ENCODE measurements at regions not wholly inside any gene's neighbourhood (a gene's known extent, or its start where the extent isn't known, plus 50 kb on each side); places are given as distances from the start of the nearest gene placed in this dataset.

- Histone ChIP-seq H3K9me2 (replicated peaks; ENCODE audit: insufficient read depth) (no peaks in the 10 kb centered on the region), H3K9me3 (ENCODE audit: low read depth) (no peaks in the 10 kb centered on the region), H3K79me2 (no peaks in the 10 kb centered on the region), H3K4me3 (no peak overlapping the region), H4K20me1 (ENCODE audit: insufficient read depth, poor library complexity, severe bottlenecking) (no peaks in the 10 kb centered on the region), H3K4me1 (ENCODE audit: insufficient read depth) (no peaks in the 10 kb centered on the region), H3K4me2 (no peak overlapping the region), H2AFZ (no peak overlapping the region), H3K27ac (no peak overlapping the region), H3K36me3 (replicated peaks; ENCODE audit: insufficient read depth, low read depth) (no peaks in the 10 kb centered on the region), H3K27me3 (no peaks in the 10 kb centered on the region)
- TF ChIP-seq EZH2phosphoT487 (IDR thresholded peaks at IDR 0.05; ENCODE audit: low read depth, severe bottlenecking, unreplicated experiment) (no peak), EZH2 (IDR thresholded peaks at IDR 0.05; ENCODE audit: borderline replicate concordance) (no peak), CTCF (IDR thresholded peaks at IDR 0.05; ENCODE audit: poor library complexity) (no peak)
- no peak for DNase-seq (ENCODE audit: low spot score)
- WGBS (ENCODE audit: low lambda C conversion rate, missing lambda C conversion rate), result 89% methylated on average over 2 of the region's 2 CpGs
Measured at GRCh38 chr5:68126886-68127285, 88.7 kb upstream of the PIK3R1 start.

GRCh38 chr5:68122439-68123328 is 92.9 kb upstream of the PIK3R1 start:
- no peak overlapping the region for H3K4me2 ChIP-seq
- H3K4me1 ChIP-seq (ENCODE audit: insufficient read depth), result no peaks in the 10 kb centered on the region
- H2AFZ ChIP-seq, result no peak overlapping the region
- H4K20me1 ChIP-seq (ENCODE audit: insufficient read depth, poor library complexity, severe bottlenecking), result no peaks in the 10 kb centered on the region
- no peak for DNase-seq (ENCODE audit: low spot score)
- 74% methylated on average over 7 of the region's 7 CpGs for WGBS (ENCODE audit: low lambda C conversion rate, missing lambda C conversion rate)
- no peak for TF ChIP-seq EZH2phosphoT487 (IDR thresholded peaks at IDR 0.05; ENCODE audit: low read depth, severe bottlenecking, unreplicated experiment)
- no peak for TF ChIP-seq CTCF (IDR thresholded peaks at IDR 0.05; ENCODE audit: poor library complexity)
- no peak for TF ChIP-seq EZH2 (IDR thresholded peaks at IDR 0.05; ENCODE audit: borderline replicate concordance)
- no peaks in the 10 kb centered on the region for H3K27me3 ChIP-seq
- H3K79me2 ChIP-seq, result no peaks in the 10 kb centered on the region
- H3K9me3 ChIP-seq (ENCODE audit: low read depth), result no peaks in the 10 kb centered on the region
- no peak overlapping the region for H3K27ac ChIP-seq
- H3K4me3 ChIP-seq, result no peak overlapping the region
- H3K9me2 ChIP-seq (replicated peaks; ENCODE audit: insufficient read depth), result no peaks in the 10 kb centered on the region
- no peaks in the 10 kb centered on the region for H3K36me3 ChIP-seq (replicated peaks; ENCODE audit: insufficient read depth, low read depth)

GRCh38 chr5:68116868-68117411 is 98.6 kb upstream of the PIK3R1 start:
- no peaks in the 10 kb centered on the region for H3K79me2 ChIP-seq
- no peaks in the 10 kb centered on the region for H3K9me2 ChIP-seq (replicated peaks; ENCODE audit: insufficient read depth)
- DNase-seq (ENCODE audit: low spot score), result no peak
- H3K4me2 ChIP-seq, result no peak overlapping the region
- no peak overlapping the region for H2AFZ ChIP-seq
- H3K9me3 ChIP-seq (ENCODE audit: low read depth), result no peaks in the 10 kb centered on the region
- no peaks in the 10 kb centered on the region for H3K27me3 ChIP-seq
- H4K20me1 ChIP-seq (ENCODE audit: insufficient read depth, poor library complexity, severe bottlenecking), result no peaks in the 10 kb centered on the region
- H3K4me1 ChIP-seq (ENCODE audit: insufficient read depth), result no peaks in the 10 kb centered on the region
- no peak for TF ChIP-seq EZH2phosphoT487 (IDR thresholded peaks at IDR 0.05; ENCODE audit: low read depth, severe bottlenecking, unreplicated experiment)
- TF ChIP-seq EZH2 (IDR thresholded peaks at IDR 0.05; ENCODE audit: borderline replicate concordance), result no peak
- no peak for TF ChIP-seq CTCF (IDR thresholded peaks at IDR 0.05; ENCODE audit: poor library complexity)
- H3K4me3 ChIP-seq, result no peak overlapping the region
- no peaks in the 10 kb centered on the region for H3K36me3 ChIP-seq (replicated peaks; ENCODE audit: insufficient read depth, low read depth)
- WGBS (ENCODE audit: low lambda C conversion rate, missing lambda C conversion rate), result 66% methylated on average over 2 of the region's 2 CpGs
- no peak overlapping the region for H3K27ac ChIP-seq

Measured in hepatocyte (in vitro differentiated cells).